Heart right ventricle (tissue), 16 donors: ENCODE measurements at regions not wholly inside any gene's neighbourhood (a gene's known extent, or its start where the extent isn't known, plus 50 kb on each side); places are given as distances from the start of the nearest gene placed in this dataset.
A peak's percentile ranks its signal among the peaks of the same experiment; 100 is the strongest.

Source experiments
- ATAC-seq, 8 donors: fragments of 200-7000 bp; cut with Tn5 transposase; one replicate each; pipeline ENCODE4 v1.9.1; 2020; ENCODE audit warnings: mild to moderate bottlenecking in 8 of 8, moderate library complexity in 8 of 8, moderate number of reproducible peaks in 1 of 8
- DNase-seq, 2 donors: peaks; one replicate each; pipeline ENCODE4 v3.0.0-alpha.2; 2020
- H3K27ac ChIP-seq, 10 donors: fragments of 200-600 bp; sonication (generic) in 2 of 10; one replicate each; pipeline versions ENCODE4 v1.5.0 to v1.8.0; 2020 to 2022; ENCODE audit warnings: mild to moderate bottlenecking in 3 of 10
- H3K27me3 ChIP-seq, 7 donors: fragments of 200-600 bp; one replicate each; pipeline ENCODE4 v1.8.0; 2021 to 2022; ENCODE audit warnings: mild to moderate bottlenecking in 2 of 7
- H3K36me3 ChIP-seq, 9 donors: fragments of 200-600 bp; sonication (generic) in 1 of 9; one replicate each; pipeline versions ENCODE4 v1.5.0 to v1.8.0; 2020 to 2022; ENCODE audit warnings: mild to moderate bottlenecking in 2 of 9
- H3K4me1 ChIP-seq, 9 donors: fragments of 200-600 bp; sonication (generic) in 1 of 9; one replicate each; pipeline versions ENCODE4 v1.5.0 to v1.8.0; 2020 to 2022; ENCODE audit warnings: mild to moderate bottlenecking in 4 of 9
- H3K4me3 ChIP-seq, 10 donors: fragments of 200-600 bp; sonication (generic) in 2 of 10; one replicate each; pipeline versions ENCODE4 v1.5.0 to v1.8.0; 2020 to 2022; ENCODE audit warnings: mild to moderate bottlenecking in 7 of 10, moderate library complexity in 2 of 10
- H3K9me3 ChIP-seq, 11 donors: fragments of 200-600 bp in 10 of 11; sonication (generic) in 2 of 11; one replicate each; pipeline versions ENCODE4 v1.5.0 to v1.8.0; 2013 to 2022; ENCODE audit warnings: mild to moderate bottlenecking in 2 of 11, control low read depth in 1 of 11, moderate library complexity in 1 of 11
- CTCF ChIP-seq, 9 donors: fragments of 200-600 bp; sonication (generic) in 2 of 9; IDR thresholded peaks; one replicate each; pipeline versions ENCODE4 v1.5.0 to v1.8.0; 2021 to 2022; ENCODE audit warnings: antibody characterized with exemption in 9 of 9, mild to moderate bottlenecking in 5 of 9, moderate library complexity in 1 of 9
- WGBS, 2 donors: extraction: QIAGEN DNeasy Blood & Tissue Kit; methylation state at CpG; one replicate each; pipeline ENCODE4 v1.1.7; 2013; ENCODE audit warnings: inconsistent platforms in 1 of 2; 5-methylcytosine and 5-hydroxymethylcytosine counted together
- intact Hi-C, 10 donors: fragments of 100-400 bp; cut with DNase I; formaldehyde crosslinking; loops; one replicate each; pipeline versions ENCODE4 v1.11.1 to v1.14.2; 2022
- donor health status: Arrhythmogenic right ventricular cardiomyopathy.
- donor health status: ischemic (EF 13 %, LVEDD 7.1; RV severe dilation, severe dysfunction).
- donor health status: healthy with polysubstance abuse.
- donor health status: DM: no; HTN: yes; CAD: no.
- donor health status: DM: no; HTN: no; CAD: no.
- donor health status: ischemic (EF 25% LVEDD 6.9; RV normal size, moderate dysfunction).
- donor health status: ischemic (EF 25% LVEDD 5.7; RV mildly dilated, moderate dysfunction).
- donor health status: healthy.
- donor health status: DM: yes; HTN: yes; CAD: no.
- donor health status: Ischemic cardiomyopathy.
- donor health status: ischemic (EF 35%, LVEDD 5.7; RV mildly dilated, moderate dysfunction).
- donor health status: nonischemic (EF 11% LVEDD 7.7; RV severe dilation, severe dysfunction).
- donor health status: DM: yes; HTN: yes; CAD: no.
- donor health status: PGD.
- donor health status: ischemic (EF 29% LVEDD 5.4; RV normal size, mild dysfunction).
- donor health status: nonischemic (EF 23%, LVEDD 6.1; RV moderate dilation, normal function).

DNA sequence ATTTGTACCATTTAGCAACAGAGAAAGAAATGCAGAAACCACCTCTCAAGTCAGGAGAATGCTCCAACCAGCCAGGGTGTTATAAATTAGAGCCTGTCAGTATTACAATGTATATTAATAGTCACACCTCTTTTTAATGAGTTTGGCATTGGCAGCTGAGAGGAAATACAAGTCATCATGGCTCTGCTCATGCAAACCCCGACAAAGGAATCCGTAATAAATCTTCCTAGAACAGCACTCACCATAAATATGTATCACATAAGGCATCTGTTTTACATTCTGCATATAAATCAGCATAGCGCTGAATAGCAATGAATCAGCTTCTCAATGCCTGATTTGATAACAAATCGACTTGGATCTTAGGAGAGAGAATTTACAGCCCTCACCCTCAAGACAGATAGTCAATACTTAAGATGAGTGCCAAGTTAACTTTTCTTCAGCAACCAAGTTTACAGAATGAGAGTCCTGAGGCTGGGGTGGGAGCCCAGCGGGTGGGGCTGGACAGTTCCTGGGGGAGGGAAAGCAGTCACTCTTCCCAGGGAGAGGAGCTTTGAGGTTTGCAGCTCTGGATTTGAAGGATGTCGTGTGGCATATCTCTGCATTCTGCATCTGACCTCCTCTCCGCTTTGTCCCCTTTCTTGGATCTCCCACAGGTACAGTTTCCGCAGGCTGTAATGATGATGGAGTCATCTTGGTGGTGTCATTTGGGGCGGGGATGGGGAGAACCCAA, 1034.4 kb upstream of the NR2F2 start:
- Histone ChIP-seq H3K27me3 (peaks cover 0 to 12% (median 7%) of the 10 kb centered on the region in 7 donors), H3K36me3 (no peaks in the 10 kb centered on the region), H3K9me3 (no peaks in the 10 kb centered on the region), H3K4me1 (peaks cover 0 to 27% (median 9%) of the 10 kb centered on the region in 9 donors), H3K27ac (peak overlapping the region in 2 of 10 donors; percentile 12 to 26), H3K4me3 (no peak overlapping the region)
- ATAC-seq (no peak), DNase-seq (no peak)
- 50 to 51% methylated on average over 9 of the region's 9 CpGs for WGBS, 2 donors
- intact Hi-C loops, result no loop called here
- TF ChIP-seq CTCF (IDR thresholded peaks at IDR 0.05), result no peak

DNA sequence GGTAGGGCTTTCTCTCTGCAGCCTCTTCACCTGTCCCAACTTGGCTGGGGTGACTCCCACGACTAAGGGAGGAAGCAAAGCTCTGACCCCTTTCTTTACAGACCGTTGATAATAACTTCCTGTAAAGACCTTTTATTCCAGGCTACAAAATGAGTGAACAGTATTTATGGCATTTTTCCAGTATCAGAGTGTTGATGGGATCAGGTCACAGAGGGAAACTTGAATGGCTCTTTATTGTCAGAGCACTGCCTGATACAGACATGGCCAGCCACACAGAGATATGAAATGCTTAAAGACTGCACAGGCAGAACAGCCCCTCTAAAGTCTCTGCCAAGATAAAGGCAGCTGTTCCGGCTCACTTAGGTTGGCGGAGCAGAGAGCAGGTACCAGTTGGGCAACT, 1033.9 kb upstream of the NR2F2 start:
- DNase-seq (no peak), ATAC-seq (peak in 2 of 8 donors; percentile 31 to 41)
- 18 to 20% methylated on average over 4 of the region's 4 CpGs for WGBS, 2 donors
- no peaks in the 10 kb centered on the region for H3K36me3 ChIP-seq
- H3K4me3 ChIP-seq, result no peak overlapping the region
- H3K27me3 ChIP-seq, result peaks cover 0 to 12% (median 7%) of the 10 kb centered on the region in 7 donors
- H3K27ac ChIP-seq, result peak overlapping the region in 2 of 10 donors; percentile 12 to 26
- intact Hi-C loops, result no loop called here
- peaks cover 0 to 29% (median 9%) of the 10 kb centered on the region in 9 donors for H3K4me1 ChIP-seq
- peaks cover 0 to 4% (median 0%) of the 10 kb centered on the region in 11 donors for H3K9me3 ChIP-seq
- TF ChIP-seq CTCF (IDR thresholded peaks at IDR 0.05), result no peak

DNA sequence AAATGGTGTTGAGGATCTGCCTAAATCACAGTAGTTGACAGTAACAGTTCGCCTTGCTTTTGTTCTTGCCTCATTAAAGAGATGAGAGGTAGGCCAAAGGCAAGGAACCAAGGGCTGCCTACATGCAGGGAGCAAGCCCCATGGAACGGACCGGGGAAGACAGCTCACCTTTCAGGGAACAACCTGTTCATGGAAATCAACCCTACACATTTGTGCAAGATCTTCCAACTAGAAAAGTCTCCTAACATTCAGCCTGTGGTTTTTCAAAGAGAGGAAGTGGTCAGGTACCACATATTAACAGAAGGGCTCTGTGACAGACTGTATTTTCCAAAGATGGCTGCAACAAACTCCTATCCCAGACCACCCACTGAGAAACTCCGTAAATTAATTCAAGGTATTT, 1031.8 kb upstream of the NR2F2 start:
- DNase-seq (no peak), ATAC-seq (no peak)
- TF ChIP-seq CTCF (IDR thresholded peaks at IDR 0.05), result no peak

GRCh38 chr15:95300958-95301357, 1029.5 kb upstream of the NR2F2 start:
- H3K4me3 ChIP-seq, result no peak overlapping the region
- peaks cover 0 to 4% (median 0%) of the 10 kb centered on the region in 11 donors for H3K9me3 ChIP-seq
- H3K27ac ChIP-seq, result peak overlapping the region in 5 of 10 donors; percentile 10 to 87 (median 30)
- peaks cover 0 to 12% (median 7%) of the 10 kb centered on the region in 7 donors for H3K27me3 ChIP-seq
- intact Hi-C loops, result no loop called here
- H3K36me3 ChIP-seq, result no peaks in the 10 kb centered on the region
- DNase-seq, result no peak
- no peak for TF ChIP-seq CTCF (IDR thresholded peaks at IDR 0.05)
- peak in 3 of 8 donors; percentile 12 to 65 (median 21) for ATAC-seq
- H3K4me1 ChIP-seq, result peaks cover 4 to 49% (median 25%) of the 10 kb centered on the region in 9 donors
- 61 to 75% methylated on average over 4 of the region's 4 CpGs for WGBS, 2 donors

More for the DNA sequence above, 1031.8 kb upstream of the NR2F2 start:
- intact Hi-C loops, result no loop called here
- H3K4me1 ChIP-seq, result peaks cover 3 to 37% (median 19%) of the 10 kb centered on the region in 9 donors
- H3K27ac ChIP-seq, result no peak overlapping the region
- no peak overlapping the region for H3K4me3 ChIP-seq
- 94 to 95% methylated on average over 4 of the region's 4 CpGs for WGBS, 2 donors
- H3K9me3 ChIP-seq, result peaks cover 0 to 4% (median 0%) of the 10 kb centered on the region in 11 donors
- no peaks in the 10 kb centered on the region for H3K36me3 ChIP-seq
- H3K27me3 ChIP-seq, result peaks cover 0 to 12% (median 7%) of the 10 kb centered on the region in 7 donors
